Activated naive CD4-positive, alpha-beta T cell treated with anti-CD3 and anti-CD28 coated beads, Interleukin-2, amount 50 U/mL, for 72 hours (primary cell): ENCODE measurements at regions not wholly inside any gene's neighbourhood (a gene's known extent, or its start where the extent isn't known, plus 50 kb on each side); places are given as distances from the start of the nearest gene placed in this dataset.
"Not testable (repeated sequence)": the region's sequence is repeated elsewhere in the genome, so short reads cannot be mapped to it uniquely, and the experiment has no call there.

ENCODE experiments used
- ATAC-seq, 2 donors: fragments of 150-1000 bp; cut with Tn5 transposase; 2 replicates each; pipeline ENCODE4 v1.10.0; 2021; ENCODE audit warnings: mild to moderate bottlenecking in 2 of 2, moderate library complexity in 2 of 2
- DNase-seq, 2 donors: peaks; one replicate each; pipeline ENCODE4 v3.0.0; 2021 to 2022; ENCODE audit warnings: low spot score in 2 of 2
- H3K27ac Mint-ChIP-seq, 2 donors: one replicate each; pipeline ENCODE4 v1.8.0; 2022; ENCODE audit warnings: mild to moderate bottlenecking in 2 of 2, mixed read lengths in 2 of 2
- H3K36me3 Mint-ChIP-seq, 2 donors: one replicate each; pipeline ENCODE4 v1.8.0; 2022; ENCODE audit warnings: mixed read lengths in 2 of 2
- H3K9me3 Mint-ChIP-seq, 2 donors: one replicate each; pipeline ENCODE4 v1.8.0; 2022; ENCODE audit warnings: mixed read lengths in 2 of 2

DNA sequence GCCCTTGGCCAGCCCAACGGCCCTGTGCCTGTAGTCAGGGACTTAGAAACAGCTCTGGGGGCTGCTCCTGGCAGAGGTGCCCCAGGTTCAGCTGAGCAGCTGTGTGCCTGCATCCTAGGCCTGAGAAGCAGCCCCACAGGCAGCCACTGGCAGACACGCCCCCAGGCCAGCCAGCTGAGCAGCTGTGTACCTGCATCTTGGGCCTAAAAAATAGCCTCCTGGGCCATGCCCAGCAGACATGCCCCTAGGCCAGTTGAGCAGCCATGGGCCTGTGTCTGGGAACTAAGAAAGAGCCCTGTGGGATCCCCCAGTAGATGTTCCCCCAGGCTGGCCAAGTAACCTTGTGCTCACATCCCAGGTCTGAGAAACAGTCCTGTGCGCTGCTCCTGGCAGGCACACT lies 64.0 kb downstream of the TBR1 start:
- ATAC-seq = no peak
- no peak for DNase-seq

DNA sequence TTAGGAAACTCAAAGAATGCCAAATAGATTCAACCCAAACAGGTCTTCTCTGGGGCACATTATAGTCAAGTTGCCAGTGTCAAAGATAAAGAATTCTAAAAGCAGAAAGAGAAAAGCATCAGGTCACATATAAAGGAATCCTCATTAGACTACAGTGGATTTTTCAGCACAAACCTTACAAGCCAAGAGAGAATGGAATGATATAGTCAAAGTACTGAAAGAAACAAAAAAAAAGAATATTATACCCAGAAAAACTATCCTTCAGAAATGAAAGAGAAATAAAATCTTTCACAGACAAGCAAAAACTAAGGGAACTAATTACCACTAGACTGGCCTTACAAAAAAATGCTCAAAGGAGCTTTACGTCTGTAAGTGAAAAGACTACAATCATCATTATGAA lies 65.5 kb downstream of the TBR1 start:
- no peak for DNase-seq
- ATAC-seq = no peak
- peaks cover 11 to 18% of the 10 kb centered on the region in 2 donors for H3K36me3 Mint-ChIP-seq
- H3K9me3 Mint-ChIP-seq = peaks cover 16 to 21% of the 10 kb centered on the region in 2 donors
- no peak overlapping the region for H3K27ac Mint-ChIP-seq

More for the DNA sequence above, 64.0 kb downstream of the TBR1 start:
- H3K27ac Mint-ChIP-seq = no peak overlapping the region
- peaks cover 11 to 18% of the 10 kb centered on the region in 2 donors for H3K36me3 Mint-ChIP-seq
- H3K9me3 Mint-ChIP-seq = peaks cover 16 to 21% of the 10 kb centered on the region in 2 donors

DNA sequence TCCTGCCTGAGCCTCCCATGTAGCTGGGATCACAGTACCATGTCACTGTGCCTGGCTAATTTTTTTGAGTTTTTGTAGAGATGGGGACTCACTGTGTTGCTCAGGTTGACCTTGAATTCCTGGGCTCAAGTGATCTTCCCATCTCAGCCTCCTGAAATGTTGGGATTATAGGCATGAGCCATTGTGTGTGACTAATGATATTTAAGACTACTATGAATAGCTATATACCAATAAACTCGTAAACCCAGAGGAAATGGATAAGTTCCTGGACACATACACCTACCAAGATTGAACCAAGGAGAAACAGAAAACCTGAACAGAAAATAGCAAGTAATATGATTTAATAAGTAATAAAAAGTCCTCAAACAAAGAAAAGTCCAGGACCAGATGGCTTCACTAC lies 68.0 kb downstream of the TBR1 start:
- H3K27ac Mint-ChIP-seq = no peak overlapping the region
- DNase-seq = no peak
- H3K36me3 Mint-ChIP-seq = peaks cover 11 to 18% of the 10 kb centered on the region in 2 donors
- H3K9me3 Mint-ChIP-seq = peaks cover 16 to 19% of the 10 kb centered on the region in 2 donors
- ATAC-seq = no peak

DNA sequence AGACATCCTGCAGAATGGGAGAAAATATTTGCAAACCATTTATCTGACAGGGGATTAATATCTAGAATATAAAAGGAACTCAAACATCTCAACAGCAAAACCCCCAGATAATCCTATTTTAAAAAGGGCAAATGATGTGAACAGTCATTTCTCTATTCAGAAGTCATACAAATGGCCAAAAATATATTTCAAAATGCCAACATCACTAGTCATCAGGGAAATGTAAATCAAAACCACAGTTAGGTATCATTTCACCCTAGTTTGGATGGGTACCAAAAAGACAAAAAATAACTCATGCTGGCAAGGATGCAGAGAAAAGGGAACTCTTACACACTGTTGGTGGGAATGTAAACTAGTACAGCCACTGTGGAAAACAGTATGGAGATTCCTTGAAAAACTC lies 70.0 kb downstream of the TBR1 start:
- no peak for DNase-seq

DNA sequence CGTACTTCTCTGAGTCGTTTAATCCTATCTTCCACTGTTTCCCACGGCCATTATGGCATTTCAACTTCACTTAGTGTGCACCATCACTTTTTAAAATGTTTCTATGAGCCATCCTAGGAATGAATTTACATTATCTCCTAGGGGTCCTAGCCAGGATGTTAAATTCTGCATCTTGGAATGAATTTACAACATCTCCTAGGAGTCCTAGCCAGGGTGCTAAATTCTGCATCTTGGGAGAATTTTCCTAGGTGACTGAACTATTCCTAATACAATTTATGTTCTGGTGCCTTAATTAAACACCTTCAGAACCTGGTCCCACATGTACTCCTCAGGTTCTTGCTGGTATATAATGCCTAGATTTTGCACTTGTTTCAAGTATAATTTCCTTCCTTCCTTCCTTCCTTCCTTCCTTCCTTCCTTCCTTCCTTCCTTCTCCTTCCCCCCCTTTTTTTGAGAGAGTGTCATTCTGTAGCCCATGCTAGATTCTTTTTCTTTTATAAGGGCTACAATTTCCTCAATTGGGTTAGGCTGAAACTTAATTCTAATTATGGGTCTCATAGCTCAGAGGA lies 72.1 kb downstream of the TBR1 start:
- no peaks in the 10 kb centered on the region for H3K9me3 Mint-ChIP-seq
- no peaks in the 10 kb centered on the region for H3K36me3 Mint-ChIP-seq
- no peak for DNase-seq
- H3K27ac Mint-ChIP-seq = no peak overlapping the region
- no peak for ATAC-seq

More for the DNA sequence above, 70.0 kb downstream of the TBR1 start:
- peaks cover 5 to 12% of the 10 kb centered on the region in 2 donors for H3K36me3 Mint-ChIP-seq
- H3K9me3 Mint-ChIP-seq = peaks cover 8 to 10% of the 10 kb centered on the region in 2 donors
- H3K27ac Mint-ChIP-seq = no peak overlapping the region
- ATAC-seq = no peak

DNA sequence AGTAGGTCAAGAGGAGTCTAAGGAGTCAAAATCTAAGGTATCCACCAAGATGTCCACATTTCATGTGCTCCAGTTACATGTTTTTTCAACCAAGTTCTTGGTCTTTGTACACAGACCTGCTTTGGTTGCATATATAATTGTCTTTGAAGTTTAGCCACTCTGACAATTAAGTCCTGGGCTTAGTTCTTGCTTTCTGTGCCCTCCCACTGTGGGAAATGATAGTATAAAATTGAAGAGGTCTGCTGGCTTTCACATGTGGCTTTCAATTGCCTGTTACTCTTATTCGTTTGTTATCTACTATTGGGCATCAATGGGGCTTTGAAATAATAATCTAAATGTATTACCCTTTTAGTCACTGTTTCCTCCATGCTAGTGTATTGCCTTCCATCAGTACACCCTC lies 72.8 kb downstream of the TBR1 start:
- Mint-ChIP-seq H3K27ac (no peak overlapping the region), H3K9me3 (no peaks in the 10 kb centered on the region), H3K36me3 (no peaks in the 10 kb centered on the region)
- ATAC-seq (no peak), DNase-seq (no peak)

DNA sequence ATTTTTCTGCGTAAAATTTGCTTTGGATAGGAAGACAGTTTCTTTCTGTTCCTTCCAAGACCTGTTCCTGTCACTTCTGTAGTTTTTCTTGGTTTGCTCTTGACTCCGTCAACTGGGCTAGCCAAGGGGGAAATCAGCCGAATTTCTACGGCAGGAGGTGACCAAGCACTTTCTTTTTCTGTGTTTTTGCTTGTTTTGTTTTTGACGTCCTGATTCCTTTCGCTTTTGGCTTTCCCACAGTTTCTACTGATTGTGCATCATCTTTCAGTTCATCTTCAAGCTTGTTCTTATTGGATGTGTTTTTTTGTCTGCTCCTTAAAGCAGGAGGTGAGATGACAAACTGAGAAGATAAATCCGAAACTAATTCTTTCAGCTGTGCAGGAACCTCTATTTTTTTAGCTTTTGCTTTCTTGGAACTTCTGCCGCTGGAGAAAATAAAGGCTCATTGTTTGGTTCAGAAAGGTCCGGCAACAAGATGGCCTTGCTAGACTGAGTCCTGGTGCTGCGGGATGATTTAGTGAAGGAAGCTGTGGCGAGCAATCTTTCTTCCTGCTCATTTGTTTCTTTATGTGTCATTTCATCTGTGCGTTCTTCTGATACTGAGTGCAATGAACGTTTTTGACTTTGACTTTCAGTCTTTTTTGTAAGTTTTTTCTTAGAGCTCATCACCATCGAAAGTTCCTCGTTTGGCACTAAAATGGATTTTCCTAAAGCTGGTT lies 85.0 kb downstream of the TBR1 start:
- H3K36me3 Mint-ChIP-seq, DNase-seq, H3K9me3 Mint-ChIP-seq, H3K27ac Mint-ChIP-seq: not testable (repeated sequence)
- ATAC-seq = peak in 1 of 2 donors; percentile 80

DNA sequence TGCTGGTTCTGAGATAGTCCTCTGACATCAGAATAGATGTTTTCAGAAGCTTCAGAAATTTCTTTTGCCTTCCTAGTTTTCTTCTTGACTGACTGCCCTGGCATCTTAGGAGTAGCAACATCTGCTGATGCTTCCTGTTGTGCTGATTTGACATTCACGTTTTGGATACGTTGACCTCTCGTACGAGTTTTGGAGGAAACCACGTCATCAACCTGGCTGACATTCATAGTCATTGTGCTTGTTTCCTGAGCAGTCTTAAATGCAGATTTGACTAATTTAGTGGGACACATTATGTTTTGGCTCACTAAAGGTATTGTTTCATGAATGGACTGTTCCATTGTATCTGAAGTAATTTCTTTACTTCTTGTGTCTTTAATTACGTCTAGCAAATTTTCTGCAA lies 86.2 kb downstream of the TBR1 start:
- not testable (repeated sequence) for DNase-seq
- ATAC-seq = peak in 1 of 2 donors; percentile 48

DNA sequence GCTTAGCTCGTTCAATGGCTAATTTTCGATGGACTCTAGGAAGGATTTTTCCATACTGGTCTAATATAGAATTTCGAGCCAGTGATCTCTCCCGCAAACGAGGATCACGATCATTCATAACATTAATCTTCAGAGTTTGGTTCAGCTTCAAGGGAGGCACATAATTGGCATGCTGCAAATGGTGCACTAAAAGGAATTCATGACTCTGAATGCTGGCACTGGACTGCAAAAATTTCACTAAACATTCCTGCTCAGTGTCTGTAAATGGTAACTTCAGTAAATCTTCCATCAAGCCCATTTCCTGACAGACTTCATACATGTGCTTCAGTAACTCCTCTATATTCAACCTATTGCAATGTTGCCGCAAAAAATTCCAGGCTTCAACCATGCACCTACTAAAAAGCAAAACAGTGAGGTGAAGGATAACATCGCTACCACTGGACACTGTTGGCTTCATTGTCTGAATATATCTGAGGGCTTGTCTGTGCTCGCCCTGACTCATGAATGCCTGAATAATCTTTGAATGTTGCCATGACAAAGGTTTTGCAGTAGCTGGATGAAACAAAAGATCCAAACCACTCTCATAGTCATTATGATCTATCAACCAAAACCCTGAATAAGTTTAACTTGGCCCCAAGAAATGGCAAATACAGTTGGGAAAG lies 88.7 kb downstream of the TBR1 start:
- H3K36me3 Mint-ChIP-seq, H3K27ac Mint-ChIP-seq, H3K9me3 Mint-ChIP-seq, ATAC-seq, DNase-seq: not testable (repeated sequence)

More for the DNA sequence above, 86.2 kb downstream of the TBR1 start:
- H3K27ac Mint-ChIP-seq, H3K9me3 Mint-ChIP-seq, H3K36me3 Mint-ChIP-seq: not testable (repeated sequence)

DNA sequence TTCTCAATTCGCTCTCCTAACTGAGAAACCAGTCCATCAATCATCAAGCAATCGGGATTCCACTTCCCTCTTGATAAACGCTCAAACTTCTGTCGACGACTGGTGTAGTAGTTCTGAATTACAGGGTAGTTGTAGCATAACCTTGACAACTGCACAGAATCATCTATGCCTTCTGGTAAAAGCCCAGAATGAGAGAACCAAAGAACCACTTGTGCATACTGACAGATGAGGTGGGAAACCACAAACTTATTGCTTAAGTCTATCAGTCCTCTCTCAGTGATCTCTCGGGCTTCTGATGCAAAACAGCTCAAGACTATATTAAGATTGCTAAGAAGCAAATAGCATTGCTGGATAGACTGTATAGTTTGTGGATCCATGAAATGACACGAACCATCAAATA lies 89.4 kb downstream of the TBR1 start:
- not testable (repeated sequence) for H3K27ac Mint-ChIP-seq, H3K9me3 Mint-ChIP-seq, DNase-seq

DNA sequence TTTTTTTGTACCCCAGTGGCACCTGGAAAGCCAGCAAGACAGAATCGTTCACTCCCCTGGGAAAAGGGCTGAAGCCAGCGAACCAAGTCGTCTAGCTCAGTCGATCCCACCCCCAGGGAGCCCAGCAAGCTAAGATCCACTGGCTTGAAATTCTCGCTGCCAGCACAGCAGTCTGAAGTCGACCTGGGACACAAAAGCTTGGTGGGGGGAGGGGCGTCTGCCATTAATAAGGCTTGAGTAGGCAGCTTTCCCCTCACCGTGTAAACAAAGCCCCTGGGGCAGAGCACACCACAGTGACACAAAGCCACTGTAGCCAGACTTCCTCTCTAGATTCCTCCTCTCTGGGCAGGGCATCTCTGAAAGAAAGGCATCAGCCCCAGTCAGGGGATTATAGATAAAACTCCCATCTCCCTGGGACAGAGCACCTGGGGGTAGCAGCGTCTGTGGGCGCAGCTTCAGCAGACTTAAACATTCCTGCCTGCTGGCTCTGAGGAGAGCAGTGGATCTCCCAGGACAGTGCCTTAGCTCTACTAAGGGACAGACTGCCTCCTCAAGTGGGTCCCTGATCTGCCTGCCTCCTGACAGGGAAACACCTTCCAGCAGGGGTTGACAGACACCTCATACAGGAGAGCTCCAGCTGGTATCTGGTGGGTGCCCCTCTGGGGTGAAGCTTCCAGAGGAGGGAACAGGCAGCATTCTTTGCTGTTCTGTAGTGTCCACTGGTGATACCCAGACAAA lies 97.4 kb downstream of the TBR1 start:
- not testable (repeated sequence) for H3K27ac Mint-ChIP-seq, DNase-seq, H3K36me3 Mint-ChIP-seq, ATAC-seq, H3K9me3 Mint-ChIP-seq

More for the DNA sequence above, 89.4 kb downstream of the TBR1 start:
- not testable (repeated sequence) for ATAC-seq, H3K36me3 Mint-ChIP-seq

DNA sequence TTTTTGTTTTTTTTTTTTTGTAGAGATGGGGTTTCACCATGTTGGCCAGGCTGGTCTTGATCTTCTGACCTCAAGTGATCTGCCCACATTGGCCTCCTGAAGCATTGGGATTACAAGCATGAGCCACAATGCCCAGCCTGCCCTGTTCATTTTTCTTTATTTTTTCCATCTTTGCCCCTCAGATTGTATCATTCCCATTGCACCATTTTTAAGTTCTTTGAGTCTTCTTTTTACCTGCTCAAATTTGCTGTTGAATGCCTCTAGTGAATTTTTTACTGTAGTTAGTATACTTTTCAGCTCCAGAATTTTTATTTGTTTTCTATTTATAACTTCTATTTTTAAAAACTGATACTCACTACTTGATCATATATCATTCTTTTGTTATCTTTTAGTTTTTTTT lies 101.4 kb upstream of the SLC4A10 start:
- Mint-ChIP-seq H3K9me3 (peaks cover 8 to 12% of the 10 kb centered on the region in 2 donors), H3K27ac (no peak overlapping the region), H3K36me3 (no peaks in the 10 kb centered on the region)
- DNase-seq = no peak
- no peak for ATAC-seq

DNA sequence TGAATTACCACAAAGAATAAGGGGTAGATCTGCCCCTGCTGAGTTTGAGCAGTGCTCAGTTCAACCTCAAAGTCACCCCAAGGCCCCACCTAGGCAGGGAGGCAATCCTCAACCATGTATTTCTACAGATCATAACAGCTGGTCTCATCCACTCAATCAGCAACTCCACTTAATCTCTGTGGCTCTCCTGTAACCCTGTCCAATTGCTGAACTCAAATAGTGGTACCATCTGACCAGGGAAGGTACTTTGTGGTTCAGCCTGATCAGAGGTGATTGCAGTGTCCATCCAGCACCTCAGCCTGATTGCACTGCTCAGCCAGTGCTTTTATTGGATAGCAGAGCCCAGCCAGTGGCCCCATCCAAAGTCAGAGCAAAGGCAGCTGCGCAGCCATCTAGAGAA lies 91.0 kb upstream of the SLC4A10 start:
- H3K9me3 Mint-ChIP-seq = peaks cover 14% of the 10 kb centered on the region in 2 donors

DNA sequence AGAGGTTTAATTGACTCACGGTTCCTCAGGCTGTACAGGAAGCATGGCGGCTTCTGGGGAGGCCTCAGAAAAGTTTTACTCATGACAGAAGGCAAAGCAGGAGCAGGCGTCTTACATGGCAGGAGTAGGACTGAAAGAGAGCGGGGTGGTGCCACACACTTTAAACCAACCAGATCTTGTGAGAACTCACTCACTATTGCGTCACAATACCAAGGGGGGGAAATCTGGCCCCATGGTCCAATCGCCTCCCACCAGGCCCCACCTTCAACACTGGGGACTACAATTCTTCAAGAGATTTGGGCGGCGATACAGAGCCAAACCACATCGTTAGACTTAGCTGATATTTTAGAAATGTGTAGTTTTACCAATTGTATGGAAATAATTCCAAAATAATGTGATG lies 77.6 kb upstream of the SLC4A10 start:
- no peaks in the 10 kb centered on the region for H3K9me3 Mint-ChIP-seq
- H3K36me3 Mint-ChIP-seq = no peaks in the 10 kb centered on the region
- DNase-seq (no peak), ATAC-seq (no peak)
- no peak overlapping the region for H3K27ac Mint-ChIP-seq

More for the DNA sequence above, 91.0 kb upstream of the SLC4A10 start:
- DNase-seq (no peak), ATAC-seq (no peak)
- no peak overlapping the region for H3K27ac Mint-ChIP-seq
- peaks cover 0 to 6% of the 10 kb centered on the region in 2 donors for H3K36me3 Mint-ChIP-seq

DNA sequence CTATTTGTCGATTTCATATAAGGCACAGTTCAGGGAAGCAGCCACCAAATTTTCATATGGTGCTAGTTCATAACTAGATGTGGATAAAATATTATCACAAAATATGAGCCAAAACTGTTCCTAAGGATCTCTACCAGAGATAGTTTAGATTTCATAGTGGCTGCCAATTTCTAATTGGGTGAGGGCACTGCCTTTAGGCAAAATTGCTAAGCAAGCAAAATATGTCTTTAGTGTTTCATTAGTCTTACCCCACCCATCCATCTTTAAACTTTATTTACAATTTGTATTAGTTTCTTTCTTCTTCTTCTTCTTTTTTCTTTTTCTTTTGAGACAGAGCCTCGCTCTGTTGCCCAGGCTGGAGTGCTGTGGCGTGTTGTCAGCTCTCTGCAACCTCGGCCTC lies 77.1 kb upstream of the SLC4A10 start:
- Mint-ChIP-seq H3K36me3 (no peaks in the 10 kb centered on the region), H3K27ac (no peak overlapping the region), H3K9me3 (no peaks in the 10 kb centered on the region)
- no peak for ATAC-seq
- no peak for DNase-seq

DNA sequence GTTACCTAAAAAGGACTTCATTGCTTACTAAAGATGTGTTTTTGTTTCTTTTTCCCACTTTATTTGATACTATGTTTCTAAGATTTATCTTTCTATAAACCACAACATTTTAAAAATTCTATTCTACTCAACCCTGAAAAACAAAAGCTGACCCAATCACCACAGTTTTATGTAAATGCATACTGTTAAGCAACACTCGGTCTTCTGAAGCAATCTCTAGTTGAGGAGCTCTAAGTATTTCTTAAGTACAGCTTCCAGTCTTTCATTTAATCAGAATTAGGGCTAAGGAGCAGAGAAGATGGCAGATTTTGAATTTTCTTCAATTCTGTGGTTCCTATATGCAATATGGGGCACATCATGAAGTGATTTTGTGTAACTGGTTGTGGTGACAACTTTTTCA lies 72.2 kb upstream of the SLC4A10 start:
- ATAC-seq (no peak), DNase-seq (no peak)
- Mint-ChIP-seq H3K27ac (no peak overlapping the region), H3K9me3 (no peaks in the 10 kb centered on the region), H3K36me3 (no peaks in the 10 kb centered on the region)

DNA sequence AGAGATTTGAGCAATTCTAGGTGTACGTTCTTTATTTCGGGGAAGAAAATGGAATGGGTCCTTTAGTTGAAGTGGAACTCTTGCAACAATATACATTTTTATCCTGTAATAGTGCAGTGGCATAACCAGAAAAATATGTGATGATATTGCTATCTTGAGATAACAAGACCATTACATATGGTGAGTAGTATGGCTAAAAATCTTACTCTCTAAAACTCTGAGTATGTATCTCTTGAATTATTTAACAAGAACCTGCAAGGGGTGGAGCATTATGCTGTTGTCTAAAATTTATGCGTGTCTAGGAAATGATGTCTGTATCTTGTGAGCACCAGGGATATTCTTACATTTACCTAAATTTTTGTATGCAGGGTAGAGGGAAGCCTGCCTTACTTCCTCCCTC lies 68.4 kb upstream of the SLC4A10 start:
- no peak for ATAC-seq
- no peaks in the 10 kb centered on the region for H3K36me3 Mint-ChIP-seq
- no peaks in the 10 kb centered on the region for H3K9me3 Mint-ChIP-seq
- DNase-seq = no peak
- H3K27ac Mint-ChIP-seq = no peak overlapping the region
